DOHH2 (cell line): ENCODE measurements at regions not wholly inside any gene's neighbourhood (a gene's known extent, or its start where the extent isn't known, plus 50 kb on each side); places are given as distances from the start of the nearest gene placed in this dataset.

Source experiments
- H3F3A ChIP-seq: fragments of 200-600 bp; sonication (generic), shearing (Covaris generic); 2 replicates; pipeline ENCODE4 v1.6.0; 2016; ENCODE audit warnings: antibody characterized with exemption, mild to moderate bottlenecking; ENCODE audit not compliant: control insufficient read depth, insufficient read depth
- H3K27ac ChIP-seq: fragments of 200-600 bp; sonication (generic); 2 replicates; pipeline ENCODE4 v1.5.1; 2014; ENCODE audit warnings: low read depth, mild to moderate bottlenecking, low read length, moderate library complexity
- H3K27me3 ChIP-seq: fragments of 200-600 bp; sonication (generic); 2 replicates; pipeline ENCODE4 v1.6.1; 2014; ENCODE audit warnings: mild to moderate bottlenecking, low read length, mixed read lengths; ENCODE audit not compliant: control insufficient read depth
- H3K36me3 ChIP-seq: fragments of 200-600 bp; sonication (generic); 2 replicates; pipeline ENCODE4 v1.6.1; 2014; ENCODE audit warnings: mild to moderate bottlenecking, low read length, moderate library complexity, mixed read lengths; ENCODE audit not compliant: control insufficient read depth
- H3K4me1 ChIP-seq: fragments of 200-600 bp; sonication (generic); 2 replicates; pipeline ENCODE4 v1.6.1; 2014; ENCODE audit warnings: mild to moderate bottlenecking, low read length, mixed read lengths; ENCODE audit not compliant: control insufficient read depth
- H3K4me2 ChIP-seq: fragments of 200-600 bp; sonication (generic); 2 replicates; pipeline ENCODE4 v1.6.0; 2014; ENCODE audit warnings: mild to moderate bottlenecking, low read length, moderate library complexity
- H3K4me3 ChIP-seq: fragments of 200-600 bp; sonication (generic); 2 replicates; pipeline ENCODE4 v1.5.1; 2014; ENCODE audit warnings: mild to moderate bottlenecking, low read length, mixed read lengths
- H3K79me2 ChIP-seq: fragments of 200-600 bp; sonication (generic); 2 replicates; pipeline ENCODE4 v1.6.1; 2014; ENCODE audit warnings: mild to moderate bottlenecking, low read length, mixed read lengths; ENCODE audit not compliant: control insufficient read depth
- H3K9me2 ChIP-seq: fragments of 200-600 bp; sonication (generic); replicated peaks from 2 replicates; pipeline ENCODE4 v1.6.1; 2014; ENCODE audit warnings: mild to moderate bottlenecking, low read length, mixed read lengths; ENCODE audit not compliant: control insufficient read depth
- H3K9me3 ChIP-seq: fragments of 200-600 bp; sonication (generic); 2 replicates; pipeline ENCODE4 v1.6.1; 2014; ENCODE audit warnings: antibody characterized with exemption, low read length, mixed read lengths; ENCODE audit not compliant: control insufficient read depth, insufficient read depth
- H4K20me1 ChIP-seq: fragments of 200-600 bp; sonication (generic); 2 replicates; pipeline ENCODE4 v1.6.0; 2014; ENCODE audit warnings: low read depth, mild to moderate bottlenecking, antibody characterized with exemption, low read length, moderate library complexity; ENCODE audit not compliant: control insufficient read depth, insufficient read depth
- EZH2phosphoT487 ChIP-seq: fragments of 200-600 bp; sonication (generic); IDR thresholded peaks from 2 replicates; pipeline ENCODE4 v1.6.1; 2017; ENCODE audit warnings: borderline replicate concordance, mild to moderate bottlenecking, antibody characterized with exemption, low read length, moderate library complexity, mixed read lengths
- TF ChIP-seq, protein P1 (sequence below): fragments of 200-600 bp; sonication (generic); IDR thresholded peaks from one replicate; pipeline ENCODE4 v1.5.1; 2014; ENCODE audit warnings: antibody characterized with exemption, mild to moderate bottlenecking, low read depth, low read length; ENCODE audit not compliant: poor library complexity, severe bottlenecking

DNA sequence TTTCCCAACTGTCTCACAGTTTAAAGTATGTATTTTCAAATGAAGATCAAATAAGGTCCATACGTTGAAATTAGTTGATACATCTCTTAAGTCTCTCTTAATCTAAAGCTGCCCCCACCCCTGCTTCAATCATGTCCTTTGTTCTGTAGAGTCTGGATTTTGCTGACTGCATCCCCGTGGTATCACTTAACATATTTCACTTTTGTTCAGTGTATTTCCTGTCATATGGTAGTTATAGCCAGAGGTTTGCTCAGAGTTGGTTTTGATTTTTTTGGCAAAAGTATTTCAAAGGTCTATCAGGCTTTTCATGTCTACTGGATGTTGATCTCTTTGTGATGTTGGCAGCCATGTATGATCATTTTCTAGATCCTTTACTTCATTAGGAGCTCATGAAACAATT is 54.4 kb upstream of the ARID5B start:
- H3K27ac ChIP-seq = no peak overlapping the region
- no peaks in the 10 kb centered on the region for H4K20me1 ChIP-seq
- H3K27me3 ChIP-seq = no peaks in the 10 kb centered on the region
- no peaks in the 10 kb centered on the region for H3K9me3 ChIP-seq
- H3K4me3 ChIP-seq = no peak overlapping the region
- no peaks in the 10 kb centered on the region for H3K4me1 ChIP-seq
- no peaks in the 10 kb centered on the region for H3K36me3 ChIP-seq
- no peak for TF ChIP-seq EZH2phosphoT487
- TF ChIP-seq, protein P1, sequence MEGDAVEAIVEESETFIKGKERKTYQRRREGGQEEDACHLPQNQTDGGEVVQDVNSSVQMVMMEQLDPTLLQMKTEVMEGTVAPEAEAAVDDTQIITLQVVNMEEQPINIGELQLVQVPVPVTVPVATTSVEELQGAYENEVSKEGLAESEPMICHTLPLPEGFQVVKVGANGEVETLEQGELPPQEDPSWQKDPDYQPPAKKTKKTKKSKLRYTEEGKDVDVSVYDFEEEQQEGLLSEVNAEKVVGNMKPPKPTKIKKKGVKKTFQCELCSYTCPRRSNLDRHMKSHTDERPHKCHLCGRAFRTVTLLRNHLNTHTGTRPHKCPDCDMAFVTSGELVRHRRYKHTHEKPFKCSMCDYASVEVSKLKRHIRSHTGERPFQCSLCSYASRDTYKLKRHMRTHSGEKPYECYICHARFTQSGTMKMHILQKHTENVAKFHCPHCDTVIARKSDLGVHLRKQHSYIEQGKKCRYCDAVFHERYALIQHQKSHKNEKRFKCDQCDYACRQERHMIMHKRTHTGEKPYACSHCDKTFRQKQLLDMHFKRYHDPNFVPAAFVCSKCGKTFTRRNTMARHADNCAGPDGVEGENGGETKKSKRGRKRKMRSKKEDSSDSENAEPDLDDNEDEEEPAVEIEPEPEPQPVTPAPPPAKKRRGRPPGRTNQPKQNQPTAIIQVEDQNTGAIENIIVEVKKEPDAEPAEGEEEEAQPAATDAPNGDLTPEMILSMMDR = no peak
- no peak overlapping the region for H3K4me2 ChIP-seq
- H3K9me2 ChIP-seq = no peaks in the 10 kb centered on the region
- H3K79me2 ChIP-seq = no peaks in the 10 kb centered on the region
- H3F3A ChIP-seq = no peaks in the 10 kb centered on the region

DNA sequence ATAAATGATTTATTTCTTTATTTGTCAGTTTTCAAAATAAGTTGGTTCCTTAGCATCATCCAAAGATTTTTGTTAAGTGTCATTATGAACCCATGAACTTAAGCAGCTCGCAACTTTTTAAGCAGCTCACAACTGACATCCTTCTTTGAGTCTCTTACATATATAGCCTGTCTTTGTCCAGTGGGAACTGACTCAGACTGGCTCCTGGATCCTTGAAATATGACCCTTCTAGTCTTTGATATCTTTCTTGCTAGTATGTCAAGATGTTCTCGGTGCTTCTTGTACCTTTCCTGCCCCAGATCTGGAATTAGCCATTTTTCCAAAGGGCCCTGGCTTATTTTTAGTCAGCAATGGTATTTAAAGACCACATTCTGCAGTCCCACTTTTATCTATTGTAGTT is 53.9 kb upstream of the ARID5B start:
- Histone ChIP-seq H3K9me3 (no peaks in the 10 kb centered on the region), H3F3A (no peaks in the 10 kb centered on the region), H3K9me2 (no peaks in the 10 kb centered on the region), H3K27ac (no peak overlapping the region), H3K27me3 (no peaks in the 10 kb centered on the region), H3K36me3 (no peaks in the 10 kb centered on the region), H4K20me1 (no peaks in the 10 kb centered on the region), H3K4me1 (no peaks in the 10 kb centered on the region), H3K4me2 (no peak overlapping the region), H3K79me2 (no peaks in the 10 kb centered on the region), H3K4me3 (no peak overlapping the region)
- TF ChIP-seq, protein P1 = no peak
- no peak for TF ChIP-seq EZH2phosphoT487

DNA sequence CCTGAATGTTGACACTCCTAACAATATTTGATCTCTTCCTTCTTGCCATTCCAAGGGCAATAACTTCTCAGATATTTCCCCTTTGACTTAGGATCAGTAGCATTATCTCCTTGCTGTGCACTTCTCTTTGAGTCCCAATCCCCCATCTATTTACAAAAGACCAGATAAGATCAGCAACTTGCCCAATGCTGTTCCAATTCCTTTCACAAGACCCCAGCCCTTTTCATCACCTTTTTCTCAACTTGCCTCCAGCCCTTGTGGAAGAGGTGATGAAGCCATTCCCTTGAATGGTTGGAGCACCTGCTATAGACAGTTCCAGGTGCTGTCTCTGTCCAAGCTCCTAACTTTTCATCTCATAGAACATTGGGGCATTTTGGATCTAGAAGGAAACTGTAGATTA is 51.1 kb upstream of the ARID5B start:
- H4K20me1 ChIP-seq = no peaks in the 10 kb centered on the region
- H3K4me2 ChIP-seq = no peak overlapping the region
- no peaks in the 10 kb centered on the region for H3K4me1 ChIP-seq
- no peak overlapping the region for H3K4me3 ChIP-seq
- no peak for TF ChIP-seq EZH2phosphoT487
- TF ChIP-seq, protein P1 = no peak
- H3K9me2 ChIP-seq = no peaks in the 10 kb centered on the region
- H3K27me3 ChIP-seq = no peaks in the 10 kb centered on the region
- no peaks in the 10 kb centered on the region for H3K36me3 ChIP-seq
- H3K27ac ChIP-seq = no peak overlapping the region
- no peaks in the 10 kb centered on the region for H3F3A ChIP-seq
- H3K9me3 ChIP-seq = no peaks in the 10 kb centered on the region
- no peaks in the 10 kb centered on the region for H3K79me2 ChIP-seq
